HG03571 (cell line): ENCODE measurements at regions not wholly inside any gene's neighbourhood (a gene's known extent, or its start where the extent isn't known, plus 50 kb on each side); places are given as distances from the start of the nearest gene placed in this dataset.
"Not testable (repeated sequence)": the region's sequence is repeated elsewhere in the genome, so short reads cannot be mapped to it uniquely, and the experiment has no call there.

Experiments used
- ATAC-seq: cut with Tn5 transposase; IDR thresholded peaks from one replicate; pipeline ENCODE4 v1.9.1; 2021; ENCODE audit not compliant: unreplicated experiment

DNA sequence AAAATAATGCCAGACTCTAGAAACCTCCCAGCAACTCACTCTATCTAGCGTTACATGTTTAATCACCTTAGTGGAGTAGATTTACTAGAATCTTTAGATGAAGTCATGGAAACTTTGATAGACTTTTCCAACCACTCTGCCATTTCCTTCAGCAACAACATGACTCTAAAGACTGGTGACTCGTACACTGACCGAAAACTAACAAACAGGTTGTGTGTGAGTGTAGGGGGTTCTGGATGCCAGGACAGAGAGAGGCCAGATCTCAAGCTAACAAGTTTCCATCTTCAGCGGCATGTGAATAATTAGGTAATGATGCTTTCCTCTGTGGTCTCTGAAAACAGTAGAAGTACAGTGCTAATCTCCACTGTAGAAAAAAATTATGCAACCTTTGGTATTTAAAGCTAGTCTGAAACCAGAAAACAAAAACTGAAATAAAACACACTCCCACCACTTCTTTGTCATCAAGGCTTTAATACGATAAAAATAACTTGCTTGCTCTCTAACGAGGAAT, 286.4 kb downstream of the PRDM5 start:
- no peak for ATAC-seq

DNA sequence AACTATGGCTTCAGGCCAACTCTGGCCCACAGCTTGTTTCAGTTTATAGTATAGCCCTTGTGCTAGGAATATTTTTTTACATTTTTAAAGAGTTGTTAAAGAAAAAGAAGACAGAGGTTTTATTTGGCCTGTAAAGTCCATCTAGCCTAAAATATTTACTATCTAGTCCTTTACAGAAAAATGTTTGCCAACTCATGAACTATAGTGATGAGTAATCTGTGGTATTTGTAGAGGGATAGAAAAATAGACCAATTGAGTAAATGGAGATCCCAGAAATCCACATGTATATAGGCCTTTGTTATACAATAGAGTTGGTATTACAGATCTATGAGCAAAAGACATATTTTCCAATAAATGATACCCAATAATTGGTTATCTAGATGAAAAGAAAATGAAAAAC, 288.7 kb downstream of the PRDM5 start:
- no peak for ATAC-seq

DNA sequence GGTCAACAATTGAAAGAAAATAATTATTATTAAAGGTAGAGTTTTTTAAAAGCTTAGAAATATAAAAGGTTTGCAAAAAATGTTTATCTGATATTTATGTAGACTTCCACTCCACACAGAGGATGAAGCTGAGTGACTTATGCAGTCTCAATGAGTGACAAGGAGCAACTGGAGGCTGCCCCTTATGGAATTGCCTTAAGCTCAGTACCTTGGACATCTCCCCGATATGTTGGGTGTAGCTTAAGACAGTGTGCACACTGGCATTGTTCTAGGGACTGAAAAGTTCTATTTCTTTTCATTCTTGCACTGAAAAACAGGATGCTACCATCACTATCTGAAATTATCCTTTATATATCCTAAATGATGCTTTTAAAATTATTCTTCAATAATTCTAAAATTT, 292.1 kb downstream of the PRDM5 start:
- ATAC-seq = no peak

DNA sequence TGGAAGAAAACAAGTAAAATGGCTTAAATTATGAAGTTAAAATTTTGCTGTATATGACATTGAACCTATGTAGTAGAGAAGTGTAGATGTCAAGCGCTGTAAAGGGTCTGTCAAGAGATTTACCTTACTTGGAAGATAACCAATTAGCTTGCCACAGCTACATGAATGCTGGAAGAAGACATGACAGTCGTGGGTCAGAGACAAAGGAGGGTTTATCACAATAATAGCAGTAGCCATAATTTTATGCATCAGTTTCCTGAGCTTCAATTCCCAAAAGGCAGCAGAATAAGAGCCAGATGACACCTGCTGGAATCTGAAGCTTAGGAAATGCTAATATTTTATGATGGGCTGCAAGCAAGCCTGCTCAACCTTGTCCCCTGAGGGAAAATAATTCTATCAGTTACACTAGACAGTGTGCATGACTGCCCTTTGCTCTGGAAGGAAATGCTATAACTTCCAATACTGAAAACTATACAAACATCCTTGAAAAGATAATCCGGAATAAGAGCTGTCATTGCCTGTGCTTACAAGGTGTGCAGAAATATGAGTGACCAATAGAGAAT, 292.9 kb downstream of the PRDM5 start:
- ATAC-seq = no peak

DNA sequence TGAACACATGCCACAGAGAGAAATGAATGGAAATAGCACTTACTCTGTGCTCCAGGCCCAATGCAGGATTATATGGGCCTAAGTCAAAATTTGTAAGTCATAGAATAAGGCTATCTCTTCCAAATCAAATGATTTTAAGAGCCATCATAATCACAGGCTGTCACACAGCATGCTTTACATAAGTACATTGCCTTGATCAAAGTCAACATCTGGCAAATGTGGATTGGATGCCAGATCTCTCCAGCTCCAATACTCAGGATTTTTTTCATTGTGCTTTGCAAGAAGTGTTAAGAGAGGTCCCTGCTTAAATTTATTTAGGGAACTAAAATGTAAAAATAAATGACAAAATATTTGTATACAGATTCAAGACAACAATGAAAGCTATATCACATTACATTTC, 299.9 kb downstream of the PRDM5 start:
- ATAC-seq = no peak

DNA sequence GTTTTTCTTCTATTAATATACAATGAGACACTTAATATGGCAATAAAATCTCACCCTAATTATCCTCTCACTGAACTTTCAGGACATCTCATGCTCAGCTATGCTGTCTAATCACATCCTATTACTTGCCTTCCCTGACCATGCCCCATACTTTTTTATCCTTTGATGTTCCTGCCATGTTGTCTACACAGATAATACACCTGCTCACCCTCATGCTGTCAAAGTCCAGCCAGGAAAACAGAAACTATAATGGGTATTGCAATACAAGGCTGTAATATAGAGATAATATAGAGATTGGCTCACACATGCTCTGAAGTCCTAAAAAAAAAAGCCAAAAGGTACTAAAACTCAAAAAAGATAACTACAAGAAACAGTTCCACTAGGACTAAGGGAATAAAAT, 305.4 kb downstream of the PRDM5 start:
- no peak for ATAC-seq

DNA sequence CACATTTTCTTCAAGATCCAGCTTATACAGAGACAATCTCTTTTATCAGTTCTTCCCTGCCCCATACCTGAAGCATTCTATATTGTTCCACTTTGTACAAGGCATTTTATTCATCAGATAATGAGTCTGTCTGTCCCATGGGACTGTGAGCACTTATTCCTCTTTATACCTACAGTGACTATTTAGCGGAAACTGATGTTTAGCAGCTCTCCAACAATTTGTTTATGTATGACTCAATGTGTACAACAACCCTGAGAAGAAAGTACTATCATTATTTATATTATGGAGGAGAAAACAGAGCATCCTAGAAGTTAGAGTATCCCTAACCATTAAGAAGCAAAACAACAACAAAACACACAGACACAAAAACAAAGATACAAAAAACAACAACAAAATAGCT, 306.5 kb downstream of the PRDM5 start:
- ATAC-seq = no peak

DNA sequence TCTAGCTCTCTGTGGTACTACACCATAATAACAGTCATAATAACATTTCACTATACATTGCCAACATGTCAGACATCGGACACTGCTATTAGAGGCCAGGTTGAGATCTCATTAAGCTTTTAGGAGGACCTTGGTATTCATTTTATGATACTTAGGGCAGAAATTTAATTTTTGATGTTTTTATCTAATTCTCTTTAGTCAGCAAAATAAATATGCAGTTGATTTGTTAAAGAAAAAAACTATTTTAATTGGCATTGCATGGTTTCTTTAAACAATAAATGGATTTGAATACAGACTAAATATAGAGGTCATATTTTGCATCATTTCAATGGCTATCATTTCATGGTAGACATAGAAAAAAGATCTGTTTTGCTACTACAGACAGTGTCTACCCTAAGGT, 308.7 kb downstream of the PRDM5 start:
- ATAC-seq = no peak

DNA sequence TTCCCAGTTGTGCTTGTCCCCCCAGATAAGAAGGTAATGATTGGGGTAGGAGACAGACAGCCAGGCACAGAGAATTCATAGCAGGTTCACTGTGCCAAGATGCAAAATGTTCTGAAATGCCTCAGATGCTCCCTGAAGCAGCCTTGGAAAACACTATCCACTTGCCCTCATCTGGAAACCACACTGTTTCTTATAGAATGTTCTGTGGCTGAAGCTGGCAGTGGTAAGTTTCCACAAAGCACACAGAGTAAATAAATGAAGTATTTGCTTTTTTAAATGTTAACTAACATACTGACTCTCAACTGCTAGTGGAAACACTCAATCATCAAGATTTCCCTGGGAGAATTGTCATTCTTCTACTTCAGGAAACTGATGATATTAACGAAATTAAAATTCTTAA, 311.4 kb downstream of the PRDM5 start:
- ATAC-seq = no peak

DNA sequence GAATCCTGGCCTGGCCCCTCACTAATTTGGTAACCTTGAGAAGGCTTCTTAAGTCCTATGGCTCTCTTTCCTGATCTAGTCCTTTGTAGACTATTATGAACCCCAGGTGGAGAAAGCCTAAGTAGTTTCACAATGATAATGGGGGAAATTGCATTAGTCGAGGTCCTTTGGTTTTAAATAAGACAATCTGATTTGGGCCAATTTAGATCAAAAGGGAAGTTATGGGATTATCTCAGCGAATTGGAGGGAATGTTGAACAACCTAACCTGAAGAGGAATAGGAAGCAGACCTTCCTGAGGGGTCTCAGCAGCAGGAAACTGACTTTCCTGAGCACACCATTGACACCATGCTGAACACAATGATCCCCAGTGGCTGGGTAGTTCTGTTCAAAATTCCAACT, 331.5 kb downstream of the PRDM5 start:
- ATAC-seq = no peak

DNA sequence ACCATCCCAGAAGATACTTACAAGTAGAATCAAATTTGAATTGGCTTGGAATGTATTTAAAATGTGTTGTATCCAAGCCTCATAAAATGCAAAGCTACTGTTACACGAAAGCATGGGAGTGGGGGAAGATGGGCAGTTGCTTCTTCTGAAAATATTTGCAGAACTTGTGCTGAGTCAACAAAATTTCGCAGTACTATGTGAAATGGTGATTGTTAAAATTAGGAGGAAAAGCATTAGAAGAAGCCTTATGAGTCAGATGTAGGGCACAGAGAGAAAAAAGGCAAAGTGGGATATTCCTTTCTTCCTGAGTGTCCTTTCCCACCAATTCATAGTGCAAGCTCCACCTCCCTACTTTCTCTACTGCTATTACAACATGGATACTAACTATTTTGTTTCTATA, 332.7 kb downstream of the PRDM5 start:
- ATAC-seq = no peak

DNA sequence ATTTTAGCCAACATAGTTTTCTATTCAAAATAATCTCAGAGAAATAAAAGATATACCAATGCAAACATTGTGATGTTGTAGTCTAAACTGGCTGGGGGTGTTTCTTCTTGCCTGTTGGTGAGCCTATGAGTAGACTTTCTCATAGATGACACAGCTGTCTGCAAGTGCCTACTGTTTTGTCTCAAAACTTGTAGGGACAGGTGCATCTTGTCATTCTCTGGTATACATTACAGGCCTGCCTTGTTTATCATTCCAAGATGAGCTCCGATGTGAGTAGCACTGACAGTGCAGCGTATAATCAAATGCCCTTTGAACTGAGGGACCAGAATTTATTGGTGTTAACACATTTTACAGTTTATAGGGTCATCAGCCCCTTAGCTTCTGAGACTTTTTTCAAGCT, 353.8 kb downstream of the PRDM5 start:
- ATAC-seq = no peak

DNA sequence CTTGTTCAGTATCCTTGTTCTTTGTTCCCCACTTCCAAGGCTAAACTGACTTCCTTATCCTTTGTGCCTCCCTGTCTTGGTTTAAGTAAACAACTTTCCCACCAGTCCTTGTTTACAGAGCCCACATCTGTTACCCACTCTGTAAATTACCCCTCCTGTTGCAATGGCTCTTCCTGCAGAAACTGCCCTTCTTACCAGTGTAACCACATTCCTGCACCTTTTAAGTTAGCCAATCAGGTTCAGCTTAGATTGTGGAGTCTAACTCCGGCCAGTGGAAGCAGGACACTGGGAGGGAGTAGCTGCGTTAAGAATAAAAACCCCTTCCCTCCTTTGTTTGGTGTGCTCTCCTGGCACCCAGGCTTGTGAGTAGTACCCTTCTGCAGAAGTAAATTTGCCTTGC, 360.9 kb downstream of the PRDM5 start:
- ATAC-seq = no peak

DNA sequence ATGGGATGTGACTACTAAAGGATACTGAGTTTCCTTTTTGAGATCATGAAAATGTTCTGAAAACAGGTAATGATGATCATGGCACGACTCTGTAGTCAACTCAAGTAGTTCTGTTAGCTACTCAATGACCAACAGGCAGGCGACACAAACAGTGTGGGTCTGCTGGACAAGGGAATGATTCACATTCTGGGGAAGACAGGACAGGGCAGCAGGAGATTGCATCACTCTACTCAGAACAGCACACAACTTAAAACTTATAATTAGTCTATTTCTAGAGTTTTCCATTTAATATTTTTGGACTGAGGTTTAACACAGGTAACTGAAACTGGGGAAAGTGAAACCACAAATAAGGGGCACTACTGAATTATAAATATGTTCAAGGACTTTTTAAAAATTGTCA, 365.2 kb downstream of the PRDM5 start:
- no peak for ATAC-seq

DNA sequence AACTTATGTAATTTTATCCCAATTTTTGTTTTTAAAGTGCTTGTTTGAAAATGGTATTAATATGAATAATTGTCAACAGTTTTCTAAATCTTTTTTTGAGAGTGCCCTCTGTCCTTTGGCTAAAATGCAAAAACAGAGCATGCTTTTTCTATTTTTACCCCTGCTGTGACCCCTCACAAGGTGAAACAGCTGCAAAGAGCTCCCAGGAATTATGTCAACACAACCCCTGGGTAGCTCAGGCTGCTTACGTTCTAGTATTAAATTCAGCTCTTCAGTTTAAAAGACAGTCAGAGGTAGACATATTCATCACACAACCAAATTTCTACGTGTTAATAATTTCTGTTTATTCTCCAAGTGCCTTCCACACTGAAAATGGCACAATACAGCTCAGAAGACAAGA, 367.5 kb downstream of the PRDM5 start:
- no peak for ATAC-seq

DNA sequence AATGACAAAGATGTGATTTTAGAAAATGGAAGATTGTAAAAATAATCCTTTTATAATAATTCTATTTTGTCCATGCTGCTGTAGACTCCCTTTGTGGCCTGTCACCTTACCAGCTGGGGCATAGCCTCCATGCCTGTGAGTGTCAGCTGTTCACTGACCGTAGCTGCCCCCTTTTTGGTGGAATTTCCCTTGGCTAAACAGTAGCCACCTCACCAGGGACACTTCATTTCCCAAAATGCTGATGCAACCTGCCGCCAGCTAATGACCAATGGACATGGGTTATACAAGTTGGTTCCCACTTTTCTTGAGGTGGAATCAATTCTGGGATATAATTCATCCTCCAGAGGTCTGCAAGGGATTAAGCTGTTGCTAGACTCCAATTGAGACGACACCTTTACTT, 368.4 kb downstream of the PRDM5 start:
- ATAC-seq = no peak

DNA sequence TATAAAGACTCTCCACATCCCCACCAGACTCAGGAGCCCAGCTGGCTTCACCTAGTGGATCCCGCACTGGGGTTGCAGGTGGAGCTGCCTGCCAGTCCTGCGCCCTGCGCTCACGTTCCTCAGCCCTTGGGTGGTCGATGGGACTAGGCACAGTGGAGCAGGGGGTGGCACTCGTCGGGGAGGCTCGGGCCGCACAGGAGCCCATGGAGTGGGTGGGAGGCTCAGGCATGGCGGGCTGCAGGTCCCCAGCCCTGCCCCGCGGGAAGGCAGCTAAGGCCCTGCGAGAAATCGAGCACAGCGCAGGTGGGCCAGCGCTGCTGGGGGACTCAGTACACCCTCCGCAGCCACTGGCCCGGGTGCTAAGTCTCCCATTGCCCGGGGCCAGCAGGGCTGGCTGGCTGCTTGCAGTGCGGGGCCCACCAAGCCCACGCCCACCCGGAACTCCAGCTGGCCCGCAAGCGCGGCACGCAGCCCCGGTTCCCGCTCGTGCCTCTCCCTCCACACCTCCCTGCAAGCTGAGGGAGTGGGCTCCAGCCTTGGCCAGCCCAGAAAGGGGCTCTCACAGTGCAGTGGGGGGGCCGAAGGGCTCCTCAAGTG, 371.8 kb downstream of the PRDM5 start:
- ATAC-seq = not testable (repeated sequence)

DNA sequence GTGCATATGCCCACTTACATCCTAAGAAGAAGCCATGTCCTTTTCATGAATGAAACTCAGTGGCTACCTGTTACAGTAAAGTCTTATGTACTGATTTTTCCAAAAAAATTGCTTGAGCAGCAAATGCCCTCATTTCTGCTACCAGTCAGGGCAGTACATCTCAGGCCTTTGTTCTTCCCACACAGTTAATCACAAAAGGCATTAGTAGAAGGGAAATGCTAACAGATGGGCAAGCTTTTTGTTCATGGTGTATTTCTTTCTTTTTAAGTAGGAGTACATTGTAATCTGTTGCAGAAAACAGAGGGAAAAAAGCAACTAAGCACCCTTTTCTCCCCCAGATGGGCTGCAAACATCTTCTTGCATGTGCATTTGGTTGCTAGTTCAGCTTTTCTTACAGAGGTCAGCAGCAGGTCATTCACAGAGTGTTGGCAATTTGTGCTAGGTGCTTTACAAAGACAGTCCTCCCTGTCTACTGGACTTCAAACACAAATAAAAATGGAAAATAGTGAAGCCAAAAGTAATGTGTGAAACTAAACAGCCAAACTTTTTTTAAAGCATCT, 373.4 kb downstream of the PRDM5 start:
- no peak for ATAC-seq

DNA sequence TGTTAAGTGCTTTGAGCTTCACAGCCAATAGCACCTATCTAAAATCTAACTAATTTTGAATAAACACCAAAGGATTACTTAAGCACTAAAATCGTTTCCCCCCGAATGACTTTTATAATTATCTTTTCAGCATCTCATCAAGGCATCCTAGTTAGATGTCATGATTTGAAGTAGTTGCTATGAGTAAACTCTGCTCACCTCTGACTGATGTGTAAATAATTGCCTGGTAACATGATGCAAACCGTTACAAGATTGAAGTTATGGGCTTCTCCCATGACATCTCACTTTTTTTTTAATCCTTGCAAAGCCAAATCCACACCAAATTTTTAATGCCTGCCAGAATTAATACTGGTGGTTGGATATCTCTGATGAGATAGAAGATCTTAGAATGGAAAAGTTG, 377.1 kb downstream of the PRDM5 start:
- ATAC-seq = no peak

DNA sequence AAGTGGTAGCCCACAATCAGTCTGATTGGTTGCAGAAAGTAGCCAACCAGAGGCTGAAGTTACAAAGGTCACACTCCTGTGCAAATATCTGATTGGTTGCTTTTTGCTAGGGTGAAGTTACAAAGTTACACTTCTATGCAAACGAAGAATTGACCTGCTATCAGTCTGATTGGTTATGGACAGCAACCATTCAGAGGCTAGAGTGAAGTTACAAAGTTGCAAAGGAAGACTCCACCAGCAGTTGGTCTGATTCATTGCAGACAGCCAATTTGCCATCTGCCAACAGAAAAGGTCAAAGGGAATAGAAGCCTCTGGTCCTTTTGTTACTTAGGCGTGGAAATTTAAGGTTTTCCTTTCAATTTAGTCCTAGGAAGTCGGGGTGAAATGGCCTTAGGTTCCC, 377.7 kb downstream of the PRDM5 start:
- ATAC-seq = no peak

DNA sequence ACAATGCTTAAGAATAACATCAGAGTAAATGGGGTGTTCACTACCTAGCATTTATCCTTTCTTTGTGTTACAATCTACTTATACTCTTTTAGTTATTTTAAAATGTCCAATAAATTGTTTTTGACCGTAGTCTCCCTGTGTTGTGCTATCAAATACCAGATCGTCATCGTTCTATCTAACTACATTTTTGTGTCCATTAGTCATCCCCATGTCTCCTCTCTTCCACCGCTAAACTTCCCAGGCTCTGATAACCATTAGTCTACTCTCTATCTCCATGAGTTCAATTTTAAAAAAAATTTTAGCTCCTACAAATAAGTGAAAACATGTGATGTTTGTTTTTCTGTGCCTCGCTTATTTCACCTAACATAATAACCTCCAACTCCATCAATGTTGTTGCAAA, 381.9 kb downstream of the PRDM5 start:
- no peak for ATAC-seq

DNA sequence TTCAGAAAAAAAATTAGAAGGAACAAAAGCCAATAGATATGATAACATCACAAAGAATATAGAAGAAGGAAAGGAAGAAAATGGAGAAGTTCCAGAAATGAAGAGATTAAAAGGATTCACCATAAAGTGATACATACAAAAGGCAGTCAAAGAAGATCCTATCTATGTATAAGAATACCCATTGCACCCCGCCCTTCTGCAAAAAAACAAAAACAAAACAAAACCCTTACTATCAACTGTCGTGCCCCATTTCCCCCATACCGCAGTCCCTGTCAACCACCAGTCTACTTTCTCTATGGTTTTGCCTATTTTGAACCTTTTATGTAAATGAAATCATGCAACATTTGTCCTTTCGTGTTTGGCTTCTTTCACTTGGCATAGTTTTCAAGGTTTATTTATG, 385.6 kb downstream of the PRDM5 start:
- no peak for ATAC-seq

DNA sequence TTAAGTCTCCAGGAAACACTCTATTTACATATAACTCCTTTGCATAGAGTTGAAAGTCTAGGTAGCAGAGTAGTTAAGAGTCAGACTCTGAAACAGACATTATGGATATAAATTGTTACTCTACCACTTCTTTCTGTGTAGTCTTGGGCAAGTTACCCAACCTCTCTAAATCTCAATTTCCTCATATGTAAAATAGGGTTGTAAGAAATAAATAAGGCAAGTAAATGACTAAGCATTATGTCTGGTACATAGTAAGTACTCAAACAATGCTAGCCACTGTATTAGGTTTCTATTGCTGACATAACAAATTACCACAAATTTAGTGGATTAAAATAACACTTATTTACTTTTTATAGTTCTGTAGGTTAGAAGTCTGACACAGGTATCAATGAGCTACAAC, 394.1 kb downstream of the PRDM5 start:
- no peak for ATAC-seq
